SK-N-MC (cell line): ENCODE measurements at regions not wholly inside any gene's neighbourhood (a gene's known extent, or its start where the extent isn't known, plus 50 kb on each side); places are given as distances from the start of the nearest gene placed in this dataset.

Source experiments
- EZH2 ChIP-seq: fragments of 200-600 bp; sonication (generic); IDR thresholded peaks from one replicate; pipeline ENCODE4 v1.6.1; 2017; ENCODE audit warnings: antibody characterized with exemption
- FOXP2 ChIP-seq: optimal IDR thresholded peaks from 2 replicates; pipeline ENCODE3; 2011; ENCODE audit warnings: mild to moderate bottlenecking, moderate library complexity; ENCODE audit not compliant: insufficient read depth; ENCODE audit errors: extremely low read length, control extremely low read depth
- POLR2AphosphoS5 ChIP-seq: IDR thresholded peaks from 2 replicates; pipeline ENCODE4 v1.6.1; 2012; ENCODE audit warnings: mild to moderate bottlenecking, low read depth, low read length, borderline replicate concordance

DNA sequence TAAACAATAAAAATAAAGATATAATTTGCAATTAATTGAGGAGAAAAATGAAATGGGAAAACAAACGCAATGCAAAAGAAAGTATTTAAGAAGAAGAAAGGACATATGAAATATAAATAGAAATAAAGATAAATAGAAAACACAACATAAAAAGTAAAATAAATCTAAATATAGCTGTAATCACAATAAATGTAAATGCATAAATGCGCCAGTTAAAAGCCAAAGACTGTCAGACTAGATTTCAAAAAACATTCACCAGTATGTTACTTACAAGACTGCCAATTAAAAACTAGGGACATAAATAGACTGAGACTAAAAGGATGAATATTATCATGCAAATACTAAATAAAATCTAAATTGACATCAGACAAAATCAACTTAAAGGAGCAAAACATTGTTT lies 102.4 kb downstream of the KDR start:
- TF ChIP-seq EZH2 (no peak), POLR2AphosphoS5 (no peak), FOXP2 (no peak)
